Fibroblast of lung (primary cell): ENCODE measurements at regions not wholly inside any gene's neighbourhood (a gene's known extent, or its start where the extent isn't known, plus 50 kb on each side); places are given as distances from the start of the nearest gene placed in this dataset.

Source experiments
- DNase-seq, 2 donors: peaks; one replicate each; pipeline versions ENCODE4 v3.0.0 to v3.0.0-alpha.2; 2010; ENCODE audit warnings: low read depth in 2 of 2
- H2AFZ ChIP-seq: 2 replicates; pipeline ENCODE4 v1.5.1; 2012; ENCODE audit warnings: low read length, control low read depth, inconsistent platforms
- H3K27ac ChIP-seq: 2 replicates; pipeline ENCODE4 v1.5.1; 2011; ENCODE audit warnings: low read length, control low read depth; ENCODE audit not compliant: insufficient read depth
- H3K27me3 ChIP-seq: 2 replicates; pipeline ENCODE4 v1.5.1; 2011; ENCODE audit warnings: mild to moderate bottlenecking, low read length; ENCODE audit not compliant: control insufficient read depth, insufficient read depth
- H3K36me3 ChIP-seq: 2 replicates; pipeline ENCODE4 v1.5.1; 2011; ENCODE audit warnings: low read length; ENCODE audit not compliant: control insufficient read depth, insufficient read depth
- H3K4me1 ChIP-seq: 2 replicates; pipeline ENCODE4 v1.5.1; 2011; ENCODE audit warnings: low read length; ENCODE audit not compliant: control insufficient read depth, insufficient read depth; ENCODE audit errors: extremely low read depth
- H3K4me2 ChIP-seq: 2 replicates; pipeline ENCODE4 v1.5.1; 2011; ENCODE audit warnings: low read length, control low read depth; ENCODE audit not compliant: insufficient read depth; ENCODE audit errors: extremely low read depth
- H3K4me3 ChIP-seq, 4 experiments: fragments of 200-600 bp in 1 of 4; sonication (generic) in 1 of 4; replicated peaks in 1 of 4; 2 replicates each; pipeline ENCODE4 v1.5.1; 2011 to 2016; ENCODE audit warnings: low read length in 4 of 4, low read depth in 3 of 4, mild to moderate bottlenecking in 3 of 4, control low read depth in 2 of 4, inconsistent platforms in 1 of 4, mixed read lengths in 1 of 4; ENCODE audit not compliant: insufficient read depth in 1 of 4; ENCODE audit errors: control extremely low read depth in 1 of 4
- H3K79me2 ChIP-seq: 2 replicates; pipeline ENCODE4 v1.5.1; 2012; ENCODE audit warnings: mild to moderate bottlenecking, low read length, inconsistent platforms; ENCODE audit not compliant: control insufficient read depth, insufficient read depth
- H3K9ac ChIP-seq: 2 replicates; pipeline ENCODE4 v1.5.1; 2011; ENCODE audit warnings: mild to moderate bottlenecking, low read length, control low read depth; ENCODE audit not compliant: insufficient read depth
- H3K9me3 ChIP-seq: 2 replicates; pipeline ENCODE4 v1.5.1; 2012; ENCODE audit warnings: low read depth, low read length; ENCODE audit not compliant: control insufficient read depth, insufficient read depth
- H4K20me1 ChIP-seq: 2 replicates; pipeline ENCODE4 v1.5.1; 2011; ENCODE audit warnings: low read length; ENCODE audit not compliant: control insufficient read depth, insufficient read depth; ENCODE audit errors: extremely low read depth
- EZH2 ChIP-seq: IDR thresholded peaks from 2 replicates; pipeline ENCODE4 v1.5.1; 2012; ENCODE audit warnings: low read length, control low read depth, mild to moderate bottlenecking; ENCODE audit errors: missing control alignments
- TF ChIP-seq, protein P1 (sequence below), 2 donors: IDR thresholded peaks in 1 of 2; conservative IDR thresholded peaks in 1 of 2; 1 replicate in 1 of 2; 2 replicates in 1 of 2; pipeline ENCODE4 v1.5.1; 2011 to 2012; ENCODE audit warnings: low read length in 2 of 2, control low read depth in 1 of 2, inconsistent platforms in 1 of 2, low read depth in 1 of 2, mild to moderate bottlenecking in 1 of 2

GRCh38 chr5:3862906-3863305 lies 267.3 kb downstream of the IRX1 start:
- Histone ChIP-seq H3K36me3 (no peaks in the 10 kb centered on the region), H3K4me1 (no peaks in the 10 kb centered on the region), H2AFZ (no peak overlapping the region), H3K27me3 (no peaks in the 10 kb centered on the region), H4K20me1 (no peaks in the 10 kb centered on the region), H3K4me2 (no peak overlapping the region), H3K9me3 (no peaks in the 10 kb centered on the region), H3K4me3 (no peak overlapping the region), H3K79me2 (no peaks in the 10 kb centered on the region), H3K9ac (no peak overlapping the region), H3K27ac (no peak overlapping the region)
- TF ChIP-seq, protein P1, sequence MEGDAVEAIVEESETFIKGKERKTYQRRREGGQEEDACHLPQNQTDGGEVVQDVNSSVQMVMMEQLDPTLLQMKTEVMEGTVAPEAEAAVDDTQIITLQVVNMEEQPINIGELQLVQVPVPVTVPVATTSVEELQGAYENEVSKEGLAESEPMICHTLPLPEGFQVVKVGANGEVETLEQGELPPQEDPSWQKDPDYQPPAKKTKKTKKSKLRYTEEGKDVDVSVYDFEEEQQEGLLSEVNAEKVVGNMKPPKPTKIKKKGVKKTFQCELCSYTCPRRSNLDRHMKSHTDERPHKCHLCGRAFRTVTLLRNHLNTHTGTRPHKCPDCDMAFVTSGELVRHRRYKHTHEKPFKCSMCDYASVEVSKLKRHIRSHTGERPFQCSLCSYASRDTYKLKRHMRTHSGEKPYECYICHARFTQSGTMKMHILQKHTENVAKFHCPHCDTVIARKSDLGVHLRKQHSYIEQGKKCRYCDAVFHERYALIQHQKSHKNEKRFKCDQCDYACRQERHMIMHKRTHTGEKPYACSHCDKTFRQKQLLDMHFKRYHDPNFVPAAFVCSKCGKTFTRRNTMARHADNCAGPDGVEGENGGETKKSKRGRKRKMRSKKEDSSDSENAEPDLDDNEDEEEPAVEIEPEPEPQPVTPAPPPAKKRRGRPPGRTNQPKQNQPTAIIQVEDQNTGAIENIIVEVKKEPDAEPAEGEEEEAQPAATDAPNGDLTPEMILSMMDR (conservative IDR thresholded peaks at IDR 0.05 in 1 of 2, IDR thresholded peaks at IDR 0.05 in 1 of 2; ENCODE audit: low read depth in 1 of 2, low read length in 2 of 2): no peak
- no peak for TF ChIP-seq EZH2
- DNase-seq: no peak

DNA sequence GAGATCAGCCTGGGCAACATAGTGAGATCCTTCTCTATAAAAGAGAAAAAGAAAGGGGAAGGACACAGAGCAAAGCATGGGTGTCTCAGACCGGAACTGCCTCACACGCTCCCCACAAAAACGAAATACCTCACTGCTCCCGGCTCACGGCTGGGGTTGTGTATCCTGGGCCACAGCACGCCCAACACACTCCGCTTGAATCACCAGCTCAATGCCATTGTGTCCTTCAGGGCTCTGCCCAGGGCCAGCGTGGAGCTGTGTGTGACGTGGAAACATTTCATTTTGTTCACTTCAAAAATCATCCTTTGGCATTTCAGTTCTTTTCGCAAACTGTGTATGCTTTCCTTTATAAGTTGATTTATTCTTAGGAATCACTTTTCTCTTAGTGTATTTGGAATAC lies 279.5 kb downstream of the IRX1 start:
- Histone ChIP-seq H3K36me3 (no peaks in the 10 kb centered on the region), H4K20me1 (no peaks in the 10 kb centered on the region), H3K4me2 (no peak overlapping the region), H3K27me3 (no peaks in the 10 kb centered on the region), H2AFZ (no peak overlapping the region), H3K79me2 (no peaks in the 10 kb centered on the region), H3K4me3 (no peak overlapping the region), H3K4me1 (no peaks in the 10 kb centered on the region), H3K27ac (no peak overlapping the region), H3K9ac (no peak overlapping the region), H3K9me3 (no peaks in the 10 kb centered on the region)
- TF ChIP-seq, protein P1 (conservative IDR thresholded peaks at IDR 0.05 in 1 of 2, IDR thresholded peaks at IDR 0.05 in 1 of 2; ENCODE audit: low read depth in 1 of 2, low read length in 2 of 2): no peak
- no peak for TF ChIP-seq EZH2
- no peak for DNase-seq

GRCh38 chr5:3878267-3878666 lies 282.6 kb downstream of the IRX1 start:
- no peak for TF ChIP-seq EZH2
- TF ChIP-seq, protein P1 (conservative IDR thresholded peaks at IDR 0.05 in 1 of 2, IDR thresholded peaks at IDR 0.05 in 1 of 2; ENCODE audit: low read depth in 1 of 2, low read length in 2 of 2): no peak
- no peaks in the 10 kb centered on the region for H4K20me1 ChIP-seq
- H3K4me2 ChIP-seq: no peak overlapping the region
- no peak overlapping the region for H3K27ac ChIP-seq
- H3K4me3 ChIP-seq: no peak overlapping the region
- no peak for DNase-seq
- no peaks in the 10 kb centered on the region for H3K9me3 ChIP-seq
- no peaks in the 10 kb centered on the region for H3K4me1 ChIP-seq
- no peaks in the 10 kb centered on the region for H3K79me2 ChIP-seq
- H3K9ac ChIP-seq: no peak overlapping the region
- no peaks in the 10 kb centered on the region for H3K27me3 ChIP-seq
- H3K36me3 ChIP-seq: no peaks in the 10 kb centered on the region
- H2AFZ ChIP-seq: no peak overlapping the region
